Liver (tissue), 8 donors: ENCODE measurements at regions not wholly inside any gene's neighbourhood (a gene's known extent, or its start where the extent isn't known, plus 50 kb on each side); places are given as distances from the start of the nearest gene placed in this dataset.

Source experiments
- DNase-seq: peaks from one replicate; pipeline ENCODE4 v3.0.0-alpha.2; 2017; ENCODE audit warnings: low spot score
- H3K27ac ChIP-seq, 2 donors: one replicate each; pipeline ENCODE4 v1.7.0; 2013; ENCODE audit warnings: inconsistent platforms in 2 of 2, low read length in 2 of 2, control low read depth in 1 of 2, low read depth in 1 of 2, mild to moderate bottlenecking in 1 of 2
- H3K27me3 ChIP-seq, 4 donors: one replicate each; pipeline versions ENCODE4 v1.6.1 to v1.7.0; 2013; ENCODE audit warnings: low read length in 3 of 4, inconsistent platforms in 1 of 4, mild to moderate bottlenecking in 1 of 4, moderate library complexity in 1 of 4; ENCODE audit not compliant: control insufficient read depth in 4 of 4, insufficient read depth in 4 of 4
- H3K36me3 ChIP-seq, 4 donors: one replicate each; pipeline versions ENCODE4 v1.6.1 to v1.7.0; 2013; ENCODE audit warnings: low read length in 3 of 4, mild to moderate bottlenecking in 3 of 4, low read depth in 1 of 4, moderate library complexity in 1 of 4; ENCODE audit not compliant: control insufficient read depth in 4 of 4, insufficient read depth in 3 of 4
- H3K4me1 ChIP-seq, 4 donors: one replicate each; pipeline versions ENCODE4 v1.6.1 to v1.7.0; 2013; ENCODE audit warnings: low read length in 3 of 4, mild to moderate bottlenecking in 3 of 4, moderate library complexity in 1 of 4; ENCODE audit not compliant: control insufficient read depth in 4 of 4, insufficient read depth in 4 of 4
- H3K4me3 ChIP-seq, 3 donors: one replicate each; pipeline versions ENCODE4 v1.6.1 to v1.7.0; 2013; ENCODE audit warnings: low read length in 3 of 3, control low read depth in 1 of 3, low read depth in 1 of 3, mild to moderate bottlenecking in 1 of 3
- H3K9ac ChIP-seq, 2 donors: one replicate each; pipeline ENCODE4 v1.7.0; 2013; ENCODE audit warnings: low read length in 2 of 2, mild to moderate bottlenecking in 2 of 2, moderate library complexity in 2 of 2, control low read depth in 1 of 2, low read depth in 1 of 2
- H3K9me3 ChIP-seq, 4 donors: one replicate each; pipeline versions ENCODE4 v1.6.1 to v1.7.0; 2013; ENCODE audit warnings: low read length in 3 of 4; ENCODE audit not compliant: control insufficient read depth in 4 of 4
- ATF3 ChIP-seq: IDR thresholded peaks from 2 replicates; pipeline ENCODE4 v1.6.1; 2016; ENCODE audit warnings: antibody characterized with exemption
- CTCF ChIP-seq: fragments of 150-350 bp; IDR thresholded peaks from 2 replicates; pipeline ENCODE4 v1.5.1; 2017; ENCODE audit warnings: improper control_type of control experiment, low read depth, low read length; ENCODE audit not compliant: missing input control
- EGR1 ChIP-seq, 2 donors: IDR thresholded peaks; 2 replicates each; pipeline ENCODE4 v1.6.1; 2016 to 2018; ENCODE audit warnings: antibody characterized with exemption in 2 of 2, low read depth in 2 of 2
- FOXA1 ChIP-seq: IDR thresholded peaks from 2 replicates; pipeline ENCODE4 v1.6.1; 2016; ENCODE audit warnings: antibody characterized with exemption
- FOXA2 ChIP-seq: IDR thresholded peaks from 2 replicates; pipeline ENCODE4 v1.6.1; 2016; ENCODE audit warnings: antibody characterized with exemption
- GABPA ChIP-seq, 2 donors: IDR thresholded peaks in 1 of 2; conservative IDR thresholded peaks in 1 of 2; 2 replicates each; pipeline ENCODE4 v1.6.1; 2016; ENCODE audit warnings: antibody characterized with exemption in 2 of 2, mild to moderate bottlenecking in 1 of 2, moderate library complexity in 1 of 2
- HNF4A ChIP-seq, 2 donors: conservative IDR thresholded peaks; 2 replicates each; pipeline ENCODE4 v1.6.1; 2016; ENCODE audit warnings: antibody characterized with exemption in 2 of 2, mild to moderate bottlenecking in 2 of 2
- HNF4G ChIP-seq: IDR thresholded peaks from 2 replicates; pipeline ENCODE4 v1.6.1; 2016; ENCODE audit warnings: antibody characterized with exemption
- JUND ChIP-seq, 2 donors: IDR thresholded peaks; 2 replicates each; pipeline ENCODE4 v1.6.1; 2016; ENCODE audit warnings: antibody characterized with exemption in 2 of 2
- MAX ChIP-seq: IDR thresholded peaks from 2 replicates; pipeline ENCODE4 v1.6.1; 2016; ENCODE audit warnings: antibody characterized with exemption
- NR2F2 ChIP-seq: IDR thresholded peaks from 2 replicates; pipeline ENCODE4 v1.6.1; 2016; ENCODE audit warnings: antibody characterized with exemption
- RAD21 ChIP-seq, 2 donors: IDR thresholded peaks; 2 replicates each; pipeline ENCODE4 v1.6.1; 2016; ENCODE audit warnings: antibody characterized with exemption in 2 of 2, mild to moderate bottlenecking in 2 of 2
- REST ChIP-seq: IDR thresholded peaks from 2 replicates; pipeline ENCODE4 v1.6.1; 2016; ENCODE audit warnings: antibody characterized with exemption, mild to moderate bottlenecking
- RXRA ChIP-seq, 2 donors: IDR thresholded peaks; 2 replicates each; pipeline ENCODE4 v1.6.1; 2017 to 2018; ENCODE audit warnings: antibody characterized with exemption in 2 of 2, mild to moderate bottlenecking in 1 of 2
- SP1 ChIP-seq: IDR thresholded peaks from 2 replicates; pipeline ENCODE4 v1.6.1; 2018; ENCODE audit warnings: antibody characterized with exemption, mild to moderate bottlenecking
- TAF1 ChIP-seq: conservative IDR thresholded peaks from 2 replicates; pipeline ENCODE4 v1.6.1; 2016; ENCODE audit warnings: antibody characterized with exemption, mild to moderate bottlenecking
- YY1 ChIP-seq: IDR thresholded peaks from 2 replicates; pipeline ENCODE4 v1.6.1; 2016; ENCODE audit warnings: antibody characterized with exemption, mild to moderate bottlenecking
- ZBTB33 ChIP-seq: IDR thresholded peaks from 2 replicates; pipeline ENCODE4 v1.6.1; 2016; ENCODE audit warnings: antibody characterized with exemption
- WGBS: extraction: QIAGEN DNeasy Blood & Tissue Kit; methylation state at CpG from one replicate; pipeline ENCODE4 v1.1.7; 2013; 5-methylcytosine and 5-hydroxymethylcytosine counted together
- donor health status: healthy.
- donor health status: healthy.
- donor health status: healthy.
- donor health status: healthy.
- donor health status: healthy.

- DNase-seq: no peak
- TF ChIP-seq JUND (IDR thresholded peaks at IDR 0.05) (no peak), FOXA2 (no peak), ATF3 (no peak), EGR1 (IDR thresholded peaks at IDR 0.05; ENCODE audit: low read depth in 2 of 2) (no peak), NR2F2 (no peak), REST (no peak), YY1 (no peak), SP1 (no peak), CTCF (no peak), HNF4A (conservative IDR thresholded peaks at IDR 0.05) (no peak), RXRA (IDR thresholded peaks at IDR 0.05) (no peak), TAF1 (no peak)
- H3K4me3 ChIP-seq: no peak overlapping the region
- H3K27ac ChIP-seq: no peak overlapping the region
- WGBS: 90% methylated on average over 5 of the region's 5 CpGs
- H3K9me3 ChIP-seq: no peaks in the 10 kb centered on the region
- H3K36me3 ChIP-seq: no peaks in the 10 kb centered on the region
- H3K27me3 ChIP-seq: no peaks in the 10 kb centered on the region
- H3K9ac ChIP-seq: no peak overlapping the region
- H3K4me1 ChIP-seq: peaks cover 0 to 2% (median 0%) of the 10 kb centered on the region in 4 donors
Observed at GRCh38 chr6:119630561-119631192, 281.1 kb upstream of the MAN1A1 start.

GRCh38 chr6:119628691-119629594 is 279.4 kb upstream of the MAN1A1 start:
- no peaks in the 10 kb centered on the region for H3K27me3 ChIP-seq
- peaks cover 0 to 2% (median 0%) of the 10 kb centered on the region in 4 donors for H3K4me1 ChIP-seq
- H3K9ac ChIP-seq: no peak overlapping the region
- H3K36me3 ChIP-seq: no peaks in the 10 kb centered on the region
- WGBS: 83% methylated on average over 7 of the region's 7 CpGs
- H3K9me3 ChIP-seq: no peaks in the 10 kb centered on the region
- no peak overlapping the region for H3K27ac ChIP-seq
- DNase-seq: no peak
- no peak overlapping the region for H3K4me3 ChIP-seq
- TF ChIP-seq RXRA (IDR thresholded peaks at IDR 0.05) (no peak), FOXA1 (no peak), EGR1 (IDR thresholded peaks at IDR 0.05; ENCODE audit: low read depth in 2 of 2) (no peak), MAX (no peak), GABPA (IDR thresholded peaks at IDR 0.05 in 1 of 2, conservative IDR thresholded peaks at IDR 0.05 in 1 of 2) (no peak), ATF3 (no peak), SP1 (no peak), NR2F2 (no peak), RAD21 (IDR thresholded peaks at IDR 0.05) (no peak), YY1 (no peak), CTCF (no peak), JUND (IDR thresholded peaks at IDR 0.05) (no peak), ZBTB33 (no peak), HNF4G (no peak), TAF1 (no peak)
